ENCODE measurements at regions not wholly inside any gene's neighbourhood (a gene's known extent, or its start where the extent isn't known, plus 50 kb on each side); places are given as distances from the start of the nearest gene placed in this dataset.

DNA sequence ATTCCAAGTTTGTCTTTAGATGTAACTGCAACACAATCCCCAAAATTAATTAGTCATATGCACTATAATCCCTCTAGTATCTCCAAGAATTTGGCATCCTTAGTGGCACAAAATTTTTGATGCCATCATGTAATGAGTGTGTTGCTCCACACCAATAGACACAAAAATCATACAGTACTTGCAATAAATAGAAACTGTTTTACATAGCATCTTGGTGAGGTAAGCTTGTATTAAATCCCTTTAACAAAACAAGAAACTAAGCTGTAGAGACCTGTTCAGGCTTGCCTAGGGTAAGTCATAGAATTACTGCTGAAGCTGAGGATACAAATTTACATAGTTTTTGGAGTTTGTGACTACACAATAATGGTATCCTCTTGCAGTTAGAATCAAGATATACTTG lies 64.5 kb upstream of the PRSS12 start:
- TF ChIP-seq, protein P1, sequence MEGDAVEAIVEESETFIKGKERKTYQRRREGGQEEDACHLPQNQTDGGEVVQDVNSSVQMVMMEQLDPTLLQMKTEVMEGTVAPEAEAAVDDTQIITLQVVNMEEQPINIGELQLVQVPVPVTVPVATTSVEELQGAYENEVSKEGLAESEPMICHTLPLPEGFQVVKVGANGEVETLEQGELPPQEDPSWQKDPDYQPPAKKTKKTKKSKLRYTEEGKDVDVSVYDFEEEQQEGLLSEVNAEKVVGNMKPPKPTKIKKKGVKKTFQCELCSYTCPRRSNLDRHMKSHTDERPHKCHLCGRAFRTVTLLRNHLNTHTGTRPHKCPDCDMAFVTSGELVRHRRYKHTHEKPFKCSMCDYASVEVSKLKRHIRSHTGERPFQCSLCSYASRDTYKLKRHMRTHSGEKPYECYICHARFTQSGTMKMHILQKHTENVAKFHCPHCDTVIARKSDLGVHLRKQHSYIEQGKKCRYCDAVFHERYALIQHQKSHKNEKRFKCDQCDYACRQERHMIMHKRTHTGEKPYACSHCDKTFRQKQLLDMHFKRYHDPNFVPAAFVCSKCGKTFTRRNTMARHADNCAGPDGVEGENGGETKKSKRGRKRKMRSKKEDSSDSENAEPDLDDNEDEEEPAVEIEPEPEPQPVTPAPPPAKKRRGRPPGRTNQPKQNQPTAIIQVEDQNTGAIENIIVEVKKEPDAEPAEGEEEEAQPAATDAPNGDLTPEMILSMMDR (IDR thresholded peaks at IDR 0.05; ENCODE audit: insufficient read depth, low read length, poor library complexity, severe bottlenecking), result no peak
- no peak for TF ChIP-seq EZH2phosphoT487 (conservative IDR thresholded peaks at IDR 0.05; ENCODE audit: low read length)
